Fibroblast of skin of abdomen (primary cell): ENCODE measurements at regions not wholly inside any gene's neighbourhood (a gene's known extent, or its start where the extent isn't known, plus 50 kb on each side); places are given as distances from the start of the nearest gene placed in this dataset.

Source experiments
- DNase-seq: peaks from one replicate; pipeline ENCODE4 v3.0.0-alpha.2; 2013

DNA sequence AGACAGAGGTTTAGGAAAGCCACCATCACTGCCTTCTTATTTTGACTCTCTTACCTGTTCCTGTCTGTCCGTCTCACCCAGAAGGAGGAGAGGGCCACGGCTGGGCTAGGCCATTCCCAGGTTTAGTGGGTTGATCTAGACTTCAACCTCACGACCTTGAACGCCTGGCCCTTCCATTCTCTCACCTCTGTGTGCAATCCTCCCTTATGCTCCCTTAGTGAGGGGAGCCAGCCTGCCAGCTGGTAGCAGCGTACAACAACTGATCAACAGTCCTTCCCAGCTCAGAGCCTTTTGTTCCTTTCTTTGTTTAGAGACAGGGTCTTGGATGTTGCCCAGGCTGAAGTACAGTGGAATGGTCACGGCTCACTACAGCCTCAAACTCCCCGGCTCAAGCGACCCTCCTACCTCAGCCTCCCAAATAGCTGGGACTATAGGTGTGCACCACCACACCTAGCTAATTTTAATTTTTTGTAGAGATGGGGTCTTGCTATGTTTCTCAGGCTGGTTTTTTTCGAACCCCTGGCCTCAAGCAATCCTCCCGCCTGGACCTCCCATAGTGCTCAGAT, 123.9 kb downstream of the ZNF664 start:
- DNase-seq: no peak

DNA sequence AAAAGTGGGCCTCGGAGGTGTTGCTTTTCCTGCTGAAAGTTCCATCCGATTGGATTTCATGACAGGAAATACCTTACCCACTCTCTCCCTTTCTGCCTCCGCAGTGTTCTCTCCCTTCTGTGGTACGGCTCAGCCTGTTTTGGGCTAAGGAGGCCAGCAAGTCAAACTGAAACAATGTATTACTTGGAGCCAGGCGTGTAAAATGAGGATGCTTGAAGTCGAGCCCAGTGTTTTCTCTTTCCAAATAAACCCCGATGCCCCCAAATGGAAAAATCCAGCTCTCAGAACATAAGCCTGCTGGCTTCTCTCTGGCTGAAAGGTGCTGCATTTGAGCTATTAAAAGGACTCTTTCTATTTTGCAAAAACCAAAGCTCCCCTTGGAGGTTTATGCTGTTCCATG, 124.7 kb downstream of the ZNF664 start:
- no peak for DNase-seq

DNA sequence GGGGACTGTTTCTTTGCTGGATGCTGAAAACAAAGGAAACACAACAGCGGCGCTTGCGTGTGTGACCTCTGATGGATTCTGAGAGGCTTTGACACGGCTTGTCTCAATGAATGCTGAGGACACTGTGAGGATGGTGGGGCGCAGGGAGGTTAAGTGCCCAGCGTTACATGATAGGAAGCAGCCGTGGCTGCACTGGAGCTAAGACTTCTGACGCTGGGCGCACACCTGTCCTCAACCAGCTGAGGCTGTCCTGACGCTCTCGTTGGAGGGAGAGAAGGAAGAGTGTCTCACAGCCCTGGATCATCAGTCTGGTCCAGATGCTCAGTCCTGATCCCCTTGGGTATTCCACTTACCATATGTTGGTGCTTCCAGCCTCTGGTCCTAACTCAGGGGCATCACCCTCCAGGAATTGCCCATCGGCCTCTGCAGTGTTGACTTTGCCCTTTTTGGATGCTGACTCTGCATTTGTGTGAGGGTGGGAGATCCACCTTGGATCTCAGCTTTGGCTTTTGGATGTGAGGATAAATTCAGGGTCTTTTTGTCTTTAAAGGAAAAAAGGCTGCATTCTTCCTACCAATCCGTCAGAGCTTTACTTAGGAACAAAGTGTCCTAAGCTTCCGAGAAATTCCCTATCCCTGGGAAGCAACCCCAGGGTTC, 125.2 kb downstream of the ZNF664 start:
- no peak for DNase-seq

DNA sequence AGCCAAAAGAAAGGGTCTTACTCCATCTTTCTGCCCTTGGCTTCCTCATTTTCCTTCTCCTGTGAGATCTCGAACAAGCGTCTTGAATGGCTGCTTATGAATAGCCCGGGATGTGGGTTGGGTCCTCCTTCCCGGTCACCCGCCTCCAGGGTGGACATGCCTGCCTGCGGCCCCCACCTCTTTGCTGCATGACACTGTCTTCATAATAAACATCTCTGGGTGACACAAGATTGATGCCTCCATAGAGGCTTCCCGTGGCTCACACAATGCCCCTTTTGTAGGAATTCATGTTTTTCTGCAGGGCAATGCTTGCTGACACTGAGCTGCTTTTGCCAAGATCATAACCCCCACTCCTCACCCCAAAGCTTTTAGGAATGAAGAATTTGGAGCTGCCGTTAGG, 125.9 kb downstream of the ZNF664 start:
- DNase-seq: no peak

DNA sequence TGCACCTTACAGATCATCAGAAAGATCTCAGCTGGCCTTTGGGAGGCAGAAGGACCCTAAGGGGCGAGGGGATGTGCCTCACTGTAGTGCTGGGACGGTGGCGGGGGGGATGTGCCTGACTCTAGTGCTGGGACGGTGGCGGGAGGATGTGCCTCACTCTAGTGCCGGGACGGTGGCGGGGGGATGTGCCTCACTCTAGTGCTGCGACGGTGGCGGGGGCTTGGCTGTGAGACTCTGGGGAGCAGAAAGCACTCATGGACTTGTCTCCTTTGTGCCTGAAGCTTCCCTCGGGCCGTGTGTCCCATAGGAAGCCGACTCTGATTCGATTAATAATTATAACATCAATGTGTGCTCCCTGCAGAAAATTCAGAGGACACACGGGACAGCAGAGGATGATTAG, 126.6 kb downstream of the ZNF664 start:
- no peak for DNase-seq

DNA sequence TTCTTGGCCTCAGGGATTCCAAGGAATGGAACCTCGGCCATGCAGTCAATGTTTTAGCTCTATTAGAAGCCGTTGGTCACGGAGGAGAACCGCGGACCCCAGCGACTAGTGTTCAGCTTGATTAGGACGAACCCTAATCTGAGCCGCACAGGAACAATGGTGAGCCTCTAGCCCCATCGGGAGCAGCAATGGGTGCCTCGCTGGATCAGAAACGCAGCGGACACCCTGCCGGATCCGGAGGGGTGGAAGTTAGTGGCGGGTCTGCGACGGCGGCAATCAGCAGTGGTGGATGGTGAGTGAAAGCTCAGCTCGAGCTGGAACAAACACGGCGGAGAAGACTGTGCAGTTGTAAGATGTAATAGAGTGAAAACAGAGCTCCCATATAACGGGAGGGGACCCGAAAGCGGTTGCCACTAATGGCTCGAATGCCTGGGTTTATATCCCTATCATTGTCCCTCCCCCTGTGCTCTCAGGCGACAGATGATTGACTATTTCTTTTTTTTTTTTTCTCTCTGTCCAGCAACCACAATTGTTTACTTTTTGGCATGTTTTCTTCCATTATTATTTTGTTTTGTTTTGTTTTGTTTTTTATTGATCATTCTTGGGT, 127.7 kb downstream of the ZNF664 start:
- no peak for DNase-seq

DNA sequence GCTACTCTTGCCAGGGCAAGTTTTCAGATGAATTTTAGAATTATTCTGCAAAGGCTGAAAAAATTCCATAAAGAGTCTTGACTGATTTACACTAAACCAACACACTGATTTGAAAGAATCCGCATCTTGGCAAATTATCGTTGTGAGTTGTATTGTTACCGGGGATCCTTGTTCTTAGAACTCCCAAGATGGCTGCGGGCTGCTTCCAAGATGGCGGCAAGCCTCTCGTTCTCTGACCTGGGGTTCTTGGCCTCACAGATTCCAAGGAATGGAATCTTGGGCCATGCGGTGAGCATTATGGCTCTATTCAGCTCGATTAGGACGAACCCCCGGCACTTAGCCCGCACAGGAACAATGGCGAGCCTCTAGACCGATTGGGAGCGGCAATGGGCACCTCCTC, 132.5 kb downstream of the ZNF664 start:
- no peak for DNase-seq

DNA sequence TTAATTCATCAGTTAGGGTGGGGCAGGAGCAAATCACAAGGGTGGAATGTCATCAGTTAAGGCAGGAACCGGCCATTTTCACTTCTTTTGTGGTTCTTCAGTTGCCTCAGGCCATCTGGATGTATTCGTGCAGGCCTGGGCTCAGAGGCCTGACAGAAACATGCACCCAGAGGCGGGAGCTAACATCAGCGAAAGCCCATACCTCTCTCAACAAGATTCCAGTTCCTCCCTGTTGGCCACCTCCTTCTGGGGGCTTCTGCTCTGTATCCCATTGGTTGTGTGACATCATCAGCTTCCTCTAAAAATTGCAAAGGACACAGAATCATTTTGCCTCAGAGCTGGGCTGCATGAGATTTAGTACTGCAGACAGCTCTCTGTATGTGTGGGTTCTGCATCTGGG, 134.3 kb downstream of the ZNF664 start:
- DNase-seq: no peak

DNA sequence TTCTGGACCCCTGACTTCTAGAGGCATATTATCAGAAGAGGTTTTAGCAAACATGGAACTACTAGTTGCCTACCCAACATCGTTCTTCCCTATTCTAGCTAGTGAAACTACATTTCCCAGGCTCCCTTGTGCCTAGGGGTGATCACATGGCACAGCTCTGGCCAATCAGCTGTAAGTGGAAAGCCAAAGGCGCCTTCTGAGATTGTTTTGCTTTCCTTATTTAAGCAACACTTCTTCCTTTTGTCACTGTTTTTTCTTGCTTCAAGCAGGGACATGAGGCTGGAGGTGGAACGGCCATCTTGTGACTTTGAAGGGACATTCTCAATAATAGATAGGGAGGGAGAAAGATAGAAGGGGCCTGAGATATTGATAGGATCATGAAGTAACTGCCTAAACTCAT, 136.7 kb downstream of the ZNF664 start:
- no peak for DNase-seq

DNA sequence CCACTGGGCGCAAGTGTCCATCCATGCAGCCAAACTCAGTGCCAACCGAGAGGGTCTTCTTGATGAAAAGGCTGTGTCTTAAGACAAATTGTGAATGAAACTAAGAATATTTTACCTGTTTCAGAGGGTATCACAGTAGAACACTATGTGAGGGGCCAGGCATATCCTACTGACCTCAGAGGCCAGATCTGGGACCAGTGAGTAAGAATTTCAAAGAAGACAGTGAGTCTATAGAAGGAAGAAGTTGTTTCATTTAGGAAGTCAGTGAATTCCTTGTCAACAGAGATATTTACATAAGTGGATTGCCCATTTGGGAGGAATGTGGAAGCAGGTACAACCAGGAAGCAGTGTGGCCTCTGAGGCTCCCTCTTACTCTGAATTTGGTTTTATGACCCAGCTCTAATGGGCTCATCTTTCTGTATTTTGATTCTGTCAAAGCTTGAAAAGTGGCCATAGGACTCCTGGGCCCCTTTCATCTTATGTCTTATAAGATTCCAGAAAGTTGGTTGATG, 137.4 kb downstream of the ZNF664 start:
- DNase-seq: no peak

DNA sequence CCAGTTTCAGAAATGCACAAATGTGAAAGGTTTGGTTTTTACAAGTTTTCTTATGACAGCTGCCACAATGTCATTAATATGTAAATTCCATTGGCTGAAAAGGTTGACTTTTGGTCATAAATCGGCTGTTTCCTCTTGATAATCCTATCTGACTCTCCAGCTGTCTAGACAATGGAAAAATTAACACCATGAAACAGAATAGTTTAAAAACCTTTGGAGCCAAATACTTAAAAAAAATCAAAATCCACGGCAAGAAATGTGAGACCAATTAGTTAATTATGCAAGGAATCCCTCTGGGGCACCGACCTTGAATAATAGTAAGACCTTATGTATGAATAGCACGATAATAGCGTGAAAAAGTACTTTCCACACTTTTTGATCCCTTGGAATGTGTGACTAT, 138.0 kb downstream of the ZNF664 start:
- peak; percentile 37 for DNase-seq

DNA sequence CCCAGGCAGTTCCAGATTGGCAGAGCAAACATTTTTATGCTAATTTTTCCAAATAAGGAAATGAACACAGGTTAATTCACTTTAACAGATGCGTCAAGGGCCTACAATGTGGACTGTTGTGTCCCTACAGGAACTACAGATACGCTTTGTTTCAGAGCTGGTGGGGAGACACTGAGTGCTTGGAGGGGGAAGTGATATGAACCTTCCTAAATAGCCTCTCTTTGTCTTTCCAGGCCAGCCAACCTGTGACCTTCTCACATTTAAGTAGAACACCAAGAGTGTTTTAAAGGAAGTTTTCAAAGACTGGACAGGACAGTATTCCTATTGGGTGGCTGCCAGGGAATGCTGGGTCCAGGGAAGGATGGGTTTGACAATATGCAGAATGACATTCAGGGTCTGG, 141.3 kb downstream of the ZNF664 start:
- no peak for DNase-seq

DNA sequence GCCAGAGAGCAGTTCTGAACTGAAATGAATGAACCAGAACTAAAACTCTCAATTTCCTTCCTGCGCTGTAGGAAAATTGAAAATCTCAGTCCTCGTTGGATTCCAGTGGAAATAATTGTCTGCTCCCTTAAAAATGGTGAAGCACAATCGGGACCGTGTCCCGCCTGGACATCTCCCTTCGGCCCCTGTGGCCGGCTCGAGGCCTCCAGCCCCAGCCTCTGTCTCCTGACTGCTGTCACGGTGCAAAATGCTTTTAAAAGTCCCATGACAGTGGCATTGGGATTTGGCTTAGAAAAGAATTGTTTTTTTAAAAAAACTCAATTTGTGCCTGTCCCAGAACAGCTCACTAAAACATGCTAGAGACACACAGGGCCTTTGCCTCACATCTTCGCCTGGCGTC, 142.5 kb downstream of the ZNF664 start:
- no peak for DNase-seq

DNA sequence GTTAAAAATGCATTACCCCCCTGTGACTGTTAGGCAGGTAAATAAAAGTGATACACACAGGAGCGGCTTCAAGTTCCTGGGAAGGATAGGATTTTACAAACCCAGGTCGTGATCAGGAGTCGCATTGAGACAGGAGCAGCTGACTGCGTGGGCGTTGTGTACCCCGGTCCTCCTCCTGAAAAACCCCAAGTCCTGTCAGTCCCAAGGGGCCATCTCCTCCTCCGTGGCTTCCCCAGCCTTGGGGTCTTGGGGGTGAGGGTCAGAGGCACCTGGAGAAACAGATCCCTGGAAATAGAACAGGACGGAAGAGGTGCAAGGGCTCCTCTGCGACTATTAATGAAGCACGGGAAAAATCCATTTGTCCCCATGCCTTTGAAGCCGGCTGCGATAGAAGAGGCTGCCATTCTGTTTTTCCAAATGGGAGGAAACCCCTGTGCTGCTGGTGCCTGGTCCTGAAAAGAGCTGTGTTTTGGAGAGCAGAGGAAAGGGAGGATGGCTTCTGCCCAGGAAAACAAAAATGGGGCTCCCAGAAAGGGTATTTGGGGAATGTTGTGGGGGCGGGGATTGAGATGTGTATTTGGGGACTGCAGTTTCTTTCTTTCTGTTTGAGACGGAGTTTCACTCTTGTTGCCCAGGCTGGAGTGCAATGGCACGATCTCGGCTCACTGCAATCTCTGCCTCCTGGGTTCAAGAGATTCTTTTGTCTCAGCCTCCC, 143.1 kb downstream of the ZNF664 start:
- DNase-seq: no peak

DNA sequence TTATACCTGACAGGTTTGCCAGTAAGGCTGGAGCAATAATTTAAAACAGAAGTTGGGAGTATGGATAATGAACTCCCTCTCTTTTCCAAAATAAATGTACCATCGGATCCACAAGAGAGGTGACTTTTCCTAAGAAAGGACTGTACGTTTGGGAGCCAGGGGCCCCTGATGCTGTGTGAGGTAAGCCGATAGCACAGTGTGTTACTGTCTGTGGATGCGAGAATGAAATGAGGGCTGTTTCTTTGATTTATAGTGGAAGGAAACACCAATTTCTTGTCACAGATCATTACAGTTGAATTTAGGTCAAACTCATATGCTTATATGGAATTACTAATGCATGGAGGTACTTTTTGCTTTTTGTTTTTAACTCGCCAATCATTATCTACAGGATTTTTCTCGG, 147.7 kb downstream of the ZNF664 start:
- DNase-seq: no peak

DNA sequence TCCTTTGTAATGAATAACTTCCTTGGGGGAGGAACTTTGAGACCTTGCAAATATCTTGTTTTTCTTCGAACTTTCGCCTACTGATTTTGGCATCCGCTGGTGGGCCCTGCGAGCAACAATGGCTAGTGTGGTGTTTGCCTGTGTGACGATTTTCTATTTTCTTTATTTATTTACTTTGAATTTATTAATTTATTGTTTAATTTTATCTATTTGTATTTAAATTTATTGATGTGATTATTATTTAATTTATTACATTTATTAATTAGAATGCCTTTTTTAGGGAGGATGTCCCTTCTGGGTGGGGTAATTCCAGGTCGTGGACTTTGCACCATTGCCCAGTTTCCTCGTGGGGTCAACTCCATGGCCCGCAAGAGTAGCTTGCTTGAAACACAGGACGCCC, 149.7 kb downstream of the ZNF664 start:
- no peak for DNase-seq

DNA sequence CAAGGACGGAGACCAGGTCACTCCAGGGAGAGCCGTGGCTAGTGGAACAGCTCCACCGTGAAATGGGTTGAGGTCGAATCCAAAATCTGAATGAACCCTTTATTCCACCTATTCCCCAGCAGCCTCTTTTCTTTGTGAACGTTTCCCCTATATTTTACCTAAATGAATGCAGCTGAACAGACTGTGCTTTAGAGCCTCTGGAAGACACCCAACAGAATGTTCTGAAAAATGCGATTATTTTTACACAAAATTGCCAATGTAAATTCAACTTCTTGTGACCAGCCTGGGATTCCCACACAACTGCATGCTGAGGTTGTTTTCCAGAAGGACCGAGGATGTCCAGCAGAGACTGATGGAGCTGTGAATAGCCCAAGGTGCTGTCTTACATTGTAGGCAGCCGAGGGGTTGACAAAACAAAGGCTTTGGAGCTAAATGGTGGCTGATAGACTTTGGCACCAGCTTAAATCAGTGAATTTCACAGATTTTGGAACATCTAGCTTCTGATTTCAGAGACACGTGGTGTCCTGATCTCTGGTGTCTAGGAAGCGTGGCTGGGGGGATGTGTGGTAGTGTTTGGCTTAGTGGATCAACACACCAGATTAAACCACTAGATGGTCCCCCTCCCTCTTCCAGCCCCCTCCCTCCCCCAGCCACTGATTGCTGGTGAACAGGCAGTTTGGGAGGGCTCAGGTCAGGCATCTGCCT, 150.4 kb downstream of the ZNF664 start:
- DNase-seq: no peak

DNA sequence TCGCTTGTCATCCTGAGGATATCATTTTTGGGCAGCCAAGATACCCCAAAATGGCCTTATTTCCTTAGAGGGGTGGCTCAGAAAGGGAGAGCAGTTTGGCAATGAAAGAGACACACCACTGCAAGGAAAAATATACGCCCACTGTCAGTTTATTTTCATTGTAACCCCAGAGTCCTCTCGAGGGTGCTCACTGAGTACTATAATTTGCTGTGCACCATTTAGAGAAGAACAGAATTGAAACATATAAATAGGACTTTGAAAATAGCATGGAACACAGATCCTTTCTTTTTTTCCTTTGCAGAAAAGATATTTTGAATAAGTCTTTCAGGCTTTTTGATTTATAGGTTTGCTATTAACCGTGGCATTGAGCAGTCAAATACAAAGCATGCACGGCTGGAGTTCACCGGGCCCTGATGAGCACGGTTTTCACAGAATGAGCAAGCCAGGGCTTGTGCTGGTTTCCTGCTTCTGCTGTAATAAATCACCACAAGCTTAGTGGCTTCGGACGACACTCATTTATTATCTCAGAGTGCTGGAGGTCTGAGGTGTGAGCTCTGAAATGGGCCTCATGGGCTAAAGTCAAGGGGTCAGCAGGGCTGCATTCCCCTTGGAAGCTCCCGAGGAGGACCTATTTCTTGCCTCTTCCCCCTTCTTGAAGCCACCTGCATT, 152.3 kb downstream of the ZNF664 start:
- DNase-seq: peak; percentile 31

DNA sequence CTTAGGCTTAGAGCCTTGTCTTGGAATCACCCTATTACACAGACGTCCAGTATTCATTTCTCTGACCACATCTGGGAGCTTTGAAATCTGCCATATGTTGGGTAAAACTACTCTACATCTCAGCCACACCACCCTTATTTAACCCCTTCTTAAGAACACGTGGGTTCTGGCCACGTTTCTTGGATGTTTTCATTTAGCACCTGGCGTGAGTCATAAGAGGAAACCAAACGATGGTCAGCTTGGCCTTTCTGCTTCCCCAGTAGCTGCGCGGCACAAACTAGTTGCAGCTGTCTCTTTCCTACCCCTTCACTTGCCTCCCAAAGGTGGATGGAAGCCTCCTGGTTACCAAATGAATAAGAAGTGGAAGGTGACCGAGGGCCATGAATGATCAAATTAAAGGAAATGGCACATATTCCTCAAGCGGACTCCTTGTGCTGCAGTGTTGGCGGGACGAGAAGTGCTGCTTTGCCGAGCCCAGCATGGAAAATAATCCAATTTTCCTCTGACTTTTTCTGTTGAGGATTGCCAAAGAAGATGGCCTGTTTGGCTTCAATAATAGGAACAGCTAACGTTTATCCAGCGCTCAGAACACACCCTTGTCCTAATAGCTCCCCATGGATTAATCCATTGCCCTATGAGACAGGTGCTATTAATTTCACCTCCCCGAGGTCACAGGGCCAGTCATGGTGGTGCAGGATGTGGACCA, 154.1 kb downstream of the ZNF664 start:
- peak; percentile 13 for DNase-seq

DNA sequence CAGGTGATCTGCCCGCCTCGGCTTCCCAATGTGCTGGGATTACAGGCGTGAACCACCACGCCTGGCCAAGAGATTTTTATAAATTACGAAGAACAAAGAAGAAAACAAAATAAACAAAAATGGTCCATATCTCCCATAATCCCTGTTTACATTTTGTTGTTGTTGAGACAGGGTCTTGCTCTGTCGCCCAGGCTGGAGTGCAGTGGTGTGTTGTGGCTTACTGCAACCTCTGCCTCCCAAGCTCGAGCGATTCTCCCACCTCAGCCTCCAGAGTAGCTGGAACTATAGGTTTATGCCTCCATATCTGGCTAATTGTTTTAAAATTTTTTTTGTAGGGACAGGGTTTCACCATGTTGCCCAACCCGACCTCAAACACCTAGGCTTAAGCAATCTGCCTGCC, 156.1 kb downstream of the ZNF664 start:
- DNase-seq: no peak

DNA sequence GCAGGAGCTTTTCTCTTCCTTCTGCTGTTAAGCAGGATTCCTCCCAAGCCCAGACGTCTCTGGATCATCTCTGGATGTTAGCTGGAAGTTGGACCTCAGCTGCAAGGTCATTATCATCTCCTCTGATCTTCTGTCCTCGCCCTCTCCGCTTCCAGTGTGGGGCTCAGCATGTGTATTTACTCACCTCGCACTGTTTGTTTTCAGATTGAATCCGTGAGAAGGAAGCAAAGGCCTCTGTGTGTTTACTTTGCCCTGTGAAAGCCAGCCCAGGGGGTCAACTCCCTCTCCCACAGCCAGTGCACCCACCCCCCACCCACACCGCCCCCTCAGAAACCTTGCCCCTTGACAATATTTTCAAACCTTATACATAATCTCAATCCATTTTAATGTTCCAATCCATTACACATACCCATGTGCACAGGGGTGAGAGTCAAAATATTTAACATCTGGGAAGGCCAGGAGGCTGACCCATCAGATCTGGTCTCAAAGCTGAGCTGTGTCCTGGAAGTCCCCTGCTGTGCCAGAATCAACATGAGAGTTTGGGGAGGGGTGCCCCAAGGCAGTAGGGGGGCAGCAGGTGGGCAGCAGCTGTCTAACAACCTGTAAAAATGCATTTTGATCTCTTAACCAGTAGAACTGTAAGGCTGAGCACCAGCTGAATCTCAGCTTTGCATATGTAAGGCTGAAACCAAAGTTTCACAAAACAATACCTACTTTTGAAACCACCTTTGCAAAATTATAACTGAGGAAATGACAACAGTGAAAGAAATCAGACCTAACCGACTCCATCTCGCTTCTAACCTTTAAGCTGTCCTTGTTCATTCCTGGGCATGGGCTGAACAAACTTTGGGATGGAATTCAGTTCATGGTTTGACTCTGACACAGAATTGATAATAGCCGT, 157.9 kb downstream of the ZNF664 start:
- DNase-seq: no peak
